Activated B cell treated with CpG ODN at 0.5 μM for 24 hours (primary cell): ENCODE measurements at regions not wholly inside any gene's neighbourhood (a gene's known extent, or its start where the extent isn't known, plus 50 kb on each side); places are given as distances from the start of the nearest gene placed in this dataset.

Source experiments
- ATAC-seq: fragments of 200-7000 bp; cut with Tn5 transposase; one replicate; pipeline ENCODE4 v1.10.0; 2021; ENCODE audit warnings: low read depth, mild to moderate bottlenecking, moderate library complexity
- CTCF ChIA-PET: fragments of 350-600 bp; sonication (Branson Sonifier 250); formaldehyde crosslinking; loops from one replicate; lab custom pipeline; 2021; ENCODE audit warnings: antibody characterized with exemption; lab: Charles Lee
- POLR2A ChIA-PET: fragments of 350-600 bp; sonication (Branson Sonifier 250); formaldehyde crosslinking; loops from one replicate; lab custom pipeline; 2021; ENCODE audit warnings: antibody characterized with exemption; lab: Charles Lee
- DNase-seq: peaks from one replicate; pipeline ENCODE4 v3.0.0; 2022
- H3K27ac Mint-ChIP-seq: one replicate; pipeline ENCODE4 v1.8.0; 2020; ENCODE audit warnings: mixed read lengths
- H3K27me3 Mint-ChIP-seq: one replicate; pipeline ENCODE4 v1.8.0; 2021; ENCODE audit warnings: mixed read lengths
- H3K36me3 Mint-ChIP-seq: one replicate; pipeline ENCODE4 v1.8.0; 2021; ENCODE audit warnings: low read depth, mixed read lengths
- H3K4me1 Mint-ChIP-seq: one replicate; pipeline ENCODE4 v1.8.0; 2021; ENCODE audit warnings: mixed read lengths
- H3K4me3 Mint-ChIP-seq: one replicate; pipeline ENCODE4 v1.8.0; 2020; ENCODE audit warnings: mild to moderate bottlenecking, mixed read lengths
- H3K9me3 Mint-ChIP-seq: one replicate; pipeline ENCODE4 v1.8.0; 2020; ENCODE audit warnings: mixed read lengths
- CTCF ChIP-seq: fragments of 200-600 bp; IDR thresholded peaks from one replicate; pipeline ENCODE4 v1.8.0; 2022; ENCODE audit warnings: antibody characterized with exemption, mild to moderate bottlenecking
- intact Hi-C: fragments of 100-400 bp; cut with micrococcal nuclease; formaldehyde crosslinking; loops from one replicate; pipeline ENCODE4 v1.15.1; 2024

GRCh38 chr10:8296734-8297101 lies 242.2 kb downstream of the GATA3 start:
- Mint-ChIP-seq H3K4me3 (no peak overlapping the region), H3K36me3 (no peaks in the 10 kb centered on the region), H3K27me3 (no peaks in the 10 kb centered on the region), H3K27ac (no peak overlapping the region), H3K9me3 (no peaks in the 10 kb centered on the region), H3K4me1 (no peaks in the 10 kb centered on the region)
- CTCF ChIA-PET = no interaction called here
- no peak for TF ChIP-seq CTCF
- DNase-seq (no peak), ATAC-seq (no peak)
- intact Hi-C loops = no loop called here
- POLR2A ChIA-PET = no interaction called here

GRCh38 chr10:8297107-8297506 lies 242.6 kb downstream of the GATA3 start:
- DNase-seq (no peak), ATAC-seq (no peak)
- Mint-ChIP-seq H3K4me1 (no peaks in the 10 kb centered on the region), H3K4me3 (no peak overlapping the region), H3K9me3 (no peaks in the 10 kb centered on the region), H3K36me3 (no peaks in the 10 kb centered on the region), H3K27me3 (no peaks in the 10 kb centered on the region), H3K27ac (no peak overlapping the region)
- ChIA-PET POLR2A (no interaction called here), CTCF (no interaction called here)
- intact Hi-C loops = no loop called here
- no peak for TF ChIP-seq CTCF

GRCh38 chr10:8297959-8298358 lies 243.5 kb downstream of the GATA3 start:
- Mint-ChIP-seq H3K4me1 (no peaks in the 10 kb centered on the region), H3K27ac (no peak overlapping the region), H3K27me3 (no peaks in the 10 kb centered on the region), H3K4me3 (no peak overlapping the region), H3K9me3 (no peaks in the 10 kb centered on the region), H3K36me3 (no peaks in the 10 kb centered on the region)
- CTCF ChIA-PET = no interaction called here
- POLR2A ChIA-PET = no interaction called here
- DNase-seq (no peak), ATAC-seq (no peak)
- intact Hi-C loops = no loop called here
- TF ChIP-seq CTCF = no peak

GRCh38 chr10:8298896-8299570 lies 244.5 kb downstream of the GATA3 start:
- Mint-ChIP-seq H3K4me1 (no peaks in the 10 kb centered on the region), H3K36me3 (no peaks in the 10 kb centered on the region), H3K27ac (no peak overlapping the region), H3K27me3 (no peaks in the 10 kb centered on the region), H3K9me3 (no peaks in the 10 kb centered on the region), H3K4me3 (no peak overlapping the region)
- CTCF ChIA-PET = no interaction called here
- ATAC-seq (no peak), DNase-seq (no peak)
- no peak for TF ChIP-seq CTCF
- intact Hi-C loops = no loop called here
- POLR2A ChIA-PET = no interaction called here

- H3K4me1 Mint-ChIP-seq = no peaks in the 10 kb centered on the region
- DNase-seq (no peak), ATAC-seq (no peak)
- H3K36me3 Mint-ChIP-seq = no peaks in the 10 kb centered on the region
- no peak overlapping the region for H3K27ac Mint-ChIP-seq
- H3K9me3 Mint-ChIP-seq = no peaks in the 10 kb centered on the region
- no peak for TF ChIP-seq CTCF
- intact Hi-C loops = no loop called here
- ChIA-PET POLR2A (no interaction called here), CTCF (no interaction called here)
- H3K4me3 Mint-ChIP-seq = no peak overlapping the region
- H3K27me3 Mint-ChIP-seq = no peaks in the 10 kb centered on the region
Measured at GRCh38 chr10:8300925-8301324, 246.4 kb downstream of the GATA3 start.
